Smooth muscle cell (in vitro differentiated cells): ENCODE measurements at regions not wholly inside any gene's neighbourhood (a gene's known extent, or its start where the extent isn't known, plus 50 kb on each side); places are given as distances from the start of the nearest gene placed in this dataset.

ENCODE experiments used
- DNase-seq: peaks from one replicate; lab custom pipeline; 2025; ENCODE audit not compliant: unreplicated experiment; lab: John Stamatoyannopoulos, UW
- H2AFZ ChIP-seq: fragments of 200-600 bp; sonication (generic); 2 replicates; pipeline ENCODE4 v1.6.0; 2016; ENCODE audit warnings: antibody characterized with exemption, low read depth, mild to moderate bottlenecking
- H3F3A ChIP-seq: fragments of 200-600 bp; sonication (generic); 2 replicates; pipeline ENCODE4 v1.6.0; 2017; ENCODE audit warnings: antibody characterized with exemption, low read depth
- H3K27ac ChIP-seq: fragments of 200-600 bp; sonication (generic); 2 replicates; pipeline ENCODE4 v1.5.1; 2016; ENCODE audit warnings: low read depth, mild to moderate bottlenecking
- H3K27me3 ChIP-seq: fragments of 200-600 bp; sonication (generic); 2 replicates; pipeline ENCODE4 v1.6.1; 2016; ENCODE audit warnings: low read depth, mild to moderate bottlenecking
- H3K36me3 ChIP-seq: fragments of 200-600 bp; sonication (generic); 2 replicates; pipeline ENCODE4 v1.5.1; 2016; ENCODE audit warnings: low read depth
- H3K4me1 ChIP-seq: fragments of 200-600 bp; sonication (generic); 2 replicates; pipeline ENCODE4 v1.5.1; 2016; ENCODE audit warnings: low read depth
- H3K4me2 ChIP-seq: fragments of 200-600 bp; sonication (generic); 2 replicates; pipeline ENCODE4 v1.6.0; 2016; ENCODE audit warnings: mild to moderate bottlenecking
- H3K4me3 ChIP-seq: fragments of 200-600 bp; sonication (generic); 2 replicates; pipeline ENCODE4 v1.5.1; 2016; ENCODE audit warnings: mild to moderate bottlenecking
- H3K79me2 ChIP-seq: fragments of 200-600 bp; sonication (generic); 2 replicates; pipeline ENCODE4 v1.6.0; 2016; ENCODE audit warnings: low read depth, mild to moderate bottlenecking
- H3K9ac ChIP-seq: fragments of 200-600 bp; sonication (generic); 2 replicates; pipeline ENCODE4 v1.6.0; 2016; ENCODE audit warnings: low read depth
- H3K9me3 ChIP-seq: fragments of 200-600 bp; sonication (generic); replicated peaks from 2 replicates; pipeline ENCODE4 v1.5.1; 2016; ENCODE audit warnings: low read depth
- H4K20me1 ChIP-seq: fragments of 200-600 bp; sonication (generic); 2 replicates; pipeline ENCODE4 v1.6.0; 2016; ENCODE audit warnings: low read depth
- CTCF ChIP-seq: fragments of 200-600 bp; sonication (generic); IDR thresholded peaks from 2 replicates; pipeline ENCODE4 v1.5.1; 2017; ENCODE audit warnings: borderline replicate concordance, mild to moderate bottlenecking, antibody characterized with exemption; ENCODE audit not compliant: insufficient read depth, poor library complexity, severe bottlenecking
- WGBS: methylation state at CpG from one replicate; pipeline ENCODE4 v1.1.7; 2016; ENCODE audit warnings: low lambda C conversion rate; 5-methylcytosine and 5-hydroxymethylcytosine counted together

- Histone ChIP-seq H3F3A (no peaks in the 10 kb centered on the region), H3K4me3 (no peak overlapping the region), H3K36me3 (no peaks in the 10 kb centered on the region), H3K27me3 (peaks cover 7% of the 10 kb centered on the region), H3K4me1 (no peaks in the 10 kb centered on the region), H3K9me3 (no peaks in the 10 kb centered on the region), H2AFZ (no peak overlapping the region), H3K79me2 (no peaks in the 10 kb centered on the region), H4K20me1 (no peaks in the 10 kb centered on the region), H3K27ac (no peak overlapping the region), H3K9ac (no peak overlapping the region), H3K4me2 (no peak overlapping the region)
- 65% methylated on average over 2 of the region's 2 CpGs for WGBS
- no peak for TF ChIP-seq CTCF
- no peak for DNase-seq
Observed at GRCh38 chr22:34490886-34491285, 570.6 kb upstream of the LARGE1 start.

- Histone ChIP-seq H3K36me3 (no peaks in the 10 kb centered on the region), H3K4me3 (no peak overlapping the region), H3K9me3 (no peaks in the 10 kb centered on the region), H3K4me1 (no peaks in the 10 kb centered on the region), H3K9ac (no peak overlapping the region), H3F3A (no peaks in the 10 kb centered on the region), H3K79me2 (no peaks in the 10 kb centered on the region), H3K4me2 (no peak overlapping the region), H3K27me3 (peaks cover 7% of the 10 kb centered on the region), H2AFZ (no peak overlapping the region), H4K20me1 (no peaks in the 10 kb centered on the region), H3K27ac (no peak overlapping the region)
- no peak for DNase-seq
- WGBS = 93% methylated on average over 3 of the region's 3 CpGs
- TF ChIP-seq CTCF = no peak
Observed at GRCh38 chr22:34493486-34493885, 572.5 kb upstream of the ISX start.

GRCh38 chr22:34501366-34501965, 564.5 kb upstream of the ISX start:
- DNase-seq = no peak
- 90% methylated on average over 1 of the region's 1 CpG for WGBS
- Histone ChIP-seq H2AFZ (no peak overlapping the region), H3K4me1 (no peaks in the 10 kb centered on the region), H3K27ac (no peak overlapping the region), H3K9me3 (no peaks in the 10 kb centered on the region), H3K36me3 (no peaks in the 10 kb centered on the region), H3K4me2 (no peak overlapping the region), H3K79me2 (no peaks in the 10 kb centered on the region), H4K20me1 (no peaks in the 10 kb centered on the region), H3K4me3 (no peak overlapping the region), H3F3A (no peaks in the 10 kb centered on the region), H3K9ac (no peak overlapping the region), H3K27me3 (no peaks in the 10 kb centered on the region)
- no peak for TF ChIP-seq CTCF

GRCh38 chr22:34502821-34503220, 563.1 kb upstream of the ISX start:
- H3K27ac ChIP-seq = no peak overlapping the region
- TF ChIP-seq CTCF = no peak

More at GRCh38 chr22:34502821-34503220, 563.1 kb upstream of the ISX start:
- Histone ChIP-seq H3K9me3 (no peaks in the 10 kb centered on the region), H3K4me2 (no peak overlapping the region), H3K9ac (no peak overlapping the region), H3K27me3 (no peaks in the 10 kb centered on the region), H3F3A (no peaks in the 10 kb centered on the region), H3K4me3 (no peak overlapping the region), H3K79me2 (no peaks in the 10 kb centered on the region), H4K20me1 (no peaks in the 10 kb centered on the region), H2AFZ (no peak overlapping the region), H3K36me3 (no peaks in the 10 kb centered on the region), H3K4me1 (no peaks in the 10 kb centered on the region)
- WGBS = 56% methylated on average over 5 of the region's 5 CpGs
- DNase-seq = no peak
